ENCODE measurements at regions not wholly inside any gene's neighbourhood (a gene's known extent, or its start where the extent isn't known, plus 50 kb on each side); places are given as distances from the start of the nearest gene placed in this dataset.

DNA sequence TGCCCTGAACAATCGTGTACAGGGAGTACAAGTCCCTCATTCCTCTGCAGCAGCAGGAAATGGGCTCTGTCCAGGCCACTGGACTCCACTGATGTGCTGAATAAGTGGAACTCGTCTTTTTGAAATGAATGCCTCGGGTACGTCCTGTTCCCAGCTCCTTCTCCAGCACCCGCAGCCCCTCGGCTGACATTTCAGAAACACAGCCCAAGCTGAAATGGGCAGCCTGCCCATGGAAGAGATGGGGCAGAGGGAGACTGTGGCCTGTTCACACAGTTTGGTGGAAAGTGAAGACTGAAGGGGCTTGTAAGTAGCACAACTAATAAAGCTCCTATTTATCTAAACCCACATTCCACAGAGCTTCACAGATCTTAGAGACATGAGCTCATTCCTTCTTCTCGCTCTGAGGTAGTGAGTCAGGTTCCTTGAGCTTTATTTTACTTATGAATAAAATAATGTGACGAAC lies 498.6 kb downstream of the TXNL1 start:
- peak; percentile 46 for DNase-seq (ENCODE audit: low read depth)
- peaks cover 31% of the 10 kb centered on the region for H3K4me1 ChIP-seq (ENCODE audit: control insufficient read depth, insufficient read depth, low read length)
- no peaks in the 10 kb centered on the region for H3K27me3 ChIP-seq (replicated peaks; ENCODE audit: control insufficient read depth, insufficient read depth, low read length)
- H3K9ac ChIP-seq (ENCODE audit: low read length): peak overlapping the region; percentile 57
- no peaks in the 10 kb centered on the region for H3K36me3 ChIP-seq (ENCODE audit: control insufficient read depth, insufficient read depth, low read length, severe bottlenecking)
- no peaks in the 10 kb centered on the region for H3K9me3 ChIP-seq (ENCODE audit: control insufficient read depth, low read length)
- H3K4me3 ChIP-seq (ENCODE audit: low read length): no peak overlapping the region

- Histone ChIP-seq H3K36me3 (ENCODE audit: control insufficient read depth, insufficient read depth, low read length, severe bottlenecking) (no peaks in the 10 kb centered on the region), H3K27me3 (replicated peaks; ENCODE audit: control insufficient read depth, insufficient read depth, low read length) (no peaks in the 10 kb centered on the region), H3K9me3 (ENCODE audit: control insufficient read depth, low read length) (no peaks in the 10 kb centered on the region), H3K4me3 (ENCODE audit: low read length) (peak overlapping the region; percentile 1), H3K9ac (ENCODE audit: low read length) (peak overlapping the region; percentile 57), H3K4me1 (ENCODE audit: control insufficient read depth, insufficient read depth, low read length) (peaks cover 31% of the 10 kb centered on the region)
- no peak for DNase-seq (ENCODE audit: low read depth)
Measured at GRCh38 chr18:56139372-56139771, 499.0 kb downstream of the TXNL1 start.

DNA sequence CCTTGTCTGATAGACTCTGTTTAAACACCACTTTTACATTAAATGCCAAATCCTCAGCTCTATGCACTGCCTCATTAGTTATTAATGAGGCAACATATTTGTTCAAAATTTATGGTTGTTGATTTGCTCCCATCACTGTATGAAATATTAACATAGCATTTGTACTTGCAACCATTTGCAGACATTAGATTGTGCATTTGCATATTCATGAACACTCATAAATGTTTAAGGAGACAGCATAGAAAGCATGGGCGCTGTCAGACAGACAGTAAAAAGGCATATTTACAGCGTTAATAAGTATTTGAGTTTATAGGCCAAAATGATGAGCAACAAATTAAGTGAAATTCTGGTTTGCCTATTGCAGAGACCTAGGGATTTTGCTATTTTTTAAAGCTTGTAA lies 502.3 kb downstream of the TXNL1 start:
- peaks cover 21% of the 10 kb centered on the region for H3K4me1 ChIP-seq (ENCODE audit: control insufficient read depth, insufficient read depth, low read length)
- H3K27me3 ChIP-seq (replicated peaks; ENCODE audit: control insufficient read depth, insufficient read depth, low read length): no peaks in the 10 kb centered on the region
- H3K4me3 ChIP-seq (ENCODE audit: low read length): no peak overlapping the region
- H3K36me3 ChIP-seq (ENCODE audit: control insufficient read depth, insufficient read depth, low read length, severe bottlenecking): no peaks in the 10 kb centered on the region
- no peaks in the 10 kb centered on the region for H3K9me3 ChIP-seq (ENCODE audit: control insufficient read depth, low read length)
- no peak overlapping the region for H3K9ac ChIP-seq (ENCODE audit: low read length)
- DNase-seq (ENCODE audit: low read depth): no peak

GRCh38 chr18:56130481-56130880 lies 507.9 kb downstream of the TXNL1 start:
- no peak overlapping the region for H3K4me3 ChIP-seq (ENCODE audit: low read length)
- H3K9ac ChIP-seq (ENCODE audit: low read length): no peak overlapping the region
- DNase-seq (ENCODE audit: low read depth): peak; percentile 22
- no peaks in the 10 kb centered on the region for H3K9me3 ChIP-seq (ENCODE audit: control insufficient read depth, low read length)
- no peaks in the 10 kb centered on the region for H3K36me3 ChIP-seq (ENCODE audit: control insufficient read depth, insufficient read depth, low read length, severe bottlenecking)
- no peaks in the 10 kb centered on the region for H3K27me3 ChIP-seq (replicated peaks; ENCODE audit: control insufficient read depth, insufficient read depth, low read length)
- peaks cover 20% of the 10 kb centered on the region for H3K4me1 ChIP-seq (ENCODE audit: control insufficient read depth, insufficient read depth, low read length)

- Histone ChIP-seq H3K4me3 (ENCODE audit: low read length) (no peak overlapping the region), H3K36me3 (ENCODE audit: control insufficient read depth, insufficient read depth, low read length, severe bottlenecking) (no peaks in the 10 kb centered on the region), H3K27me3 (replicated peaks; ENCODE audit: control insufficient read depth, insufficient read depth, low read length) (no peaks in the 10 kb centered on the region), H3K4me1 (ENCODE audit: control insufficient read depth, insufficient read depth, low read length) (peaks cover 36% of the 10 kb centered on the region), H3K9ac (ENCODE audit: low read length) (no peak overlapping the region), H3K9me3 (ENCODE audit: control insufficient read depth, low read length) (no peaks in the 10 kb centered on the region)
- DNase-seq (ENCODE audit: low read depth): no peak
Measured at GRCh38 chr18:56128153-56128791, 510.1 kb downstream of the TXNL1 start.

GRCh38 chr18:56127322-56128099 lies 510.9 kb downstream of the TXNL1 start:
- no peaks in the 10 kb centered on the region for H3K9me3 ChIP-seq (ENCODE audit: control insufficient read depth, low read length)
- peak overlapping the region; percentile 29 for H3K4me3 ChIP-seq (ENCODE audit: low read length)
- DNase-seq (ENCODE audit: low read depth): peak; percentile 44
- no peaks in the 10 kb centered on the region for H3K27me3 ChIP-seq (replicated peaks; ENCODE audit: control insufficient read depth, insufficient read depth, low read length)
- H3K4me1 ChIP-seq (ENCODE audit: control insufficient read depth, insufficient read depth, low read length): peaks cover 36% of the 10 kb centered on the region
- H3K36me3 ChIP-seq (ENCODE audit: control insufficient read depth, insufficient read depth, low read length, severe bottlenecking): no peaks in the 10 kb centered on the region
- peak overlapping the region; percentile 41 for H3K9ac ChIP-seq (ENCODE audit: low read length)

GRCh38 chr18:56124186-56124585 lies 514.2 kb downstream of the TXNL1 start:
- Histone ChIP-seq H3K4me3 (ENCODE audit: low read length) (no peak overlapping the region), H3K9me3 (ENCODE audit: control insufficient read depth, low read length) (no peaks in the 10 kb centered on the region), H3K36me3 (ENCODE audit: control insufficient read depth, insufficient read depth, low read length, severe bottlenecking) (no peaks in the 10 kb centered on the region), H3K9ac (ENCODE audit: low read length) (no peak overlapping the region), H3K27me3 (replicated peaks; ENCODE audit: control insufficient read depth, insufficient read depth, low read length) (no peaks in the 10 kb centered on the region), H3K4me1 (ENCODE audit: control insufficient read depth, insufficient read depth, low read length) (peaks cover 36% of the 10 kb centered on the region)
- peak; percentile 66 for DNase-seq (ENCODE audit: low read depth)

- H3K36me3 ChIP-seq (ENCODE audit: control insufficient read depth, insufficient read depth, low read length, severe bottlenecking): no peaks in the 10 kb centered on the region
- H3K4me1 ChIP-seq (ENCODE audit: control insufficient read depth, insufficient read depth, low read length): peaks cover 18% of the 10 kb centered on the region
- no peak overlapping the region for H3K4me3 ChIP-seq (ENCODE audit: low read length)
- H3K9ac ChIP-seq (ENCODE audit: low read length): no peak overlapping the region
- no peaks in the 10 kb centered on the region for H3K9me3 ChIP-seq (ENCODE audit: control insufficient read depth, low read length)
- no peak for DNase-seq (ENCODE audit: low read depth)
- H3K27me3 ChIP-seq (replicated peaks; ENCODE audit: control insufficient read depth, insufficient read depth, low read length): no peaks in the 10 kb centered on the region
Measured at GRCh38 chr18:56121669-56122068, 516.7 kb downstream of the TXNL1 start.

- Histone ChIP-seq H3K9me3 (ENCODE audit: control insufficient read depth, low read length) (no peaks in the 10 kb centered on the region), H3K4me3 (ENCODE audit: low read length) (no peak overlapping the region), H3K4me1 (ENCODE audit: control insufficient read depth, insufficient read depth, low read length) (peaks cover 16% of the 10 kb centered on the region), H3K9ac (ENCODE audit: low read length) (no peak overlapping the region), H3K36me3 (ENCODE audit: control insufficient read depth, insufficient read depth, low read length, severe bottlenecking) (no peaks in the 10 kb centered on the region), H3K27me3 (replicated peaks; ENCODE audit: control insufficient read depth, insufficient read depth, low read length) (no peaks in the 10 kb centered on the region)
- no peak for DNase-seq (ENCODE audit: low read depth)
Measured at GRCh38 chr18:56120782-56121181, 517.6 kb downstream of the TXNL1 start.

GRCh38 chr18:56119681-56120080 lies 518.7 kb downstream of the TXNL1 start:
- no peak overlapping the region for H3K9ac ChIP-seq (ENCODE audit: low read length)
- no peak overlapping the region for H3K4me3 ChIP-seq (ENCODE audit: low read length)
- no peak for DNase-seq (ENCODE audit: low read depth)
- no peaks in the 10 kb centered on the region for H3K27me3 ChIP-seq (replicated peaks; ENCODE audit: control insufficient read depth, insufficient read depth, low read length)
- no peaks in the 10 kb centered on the region for H3K9me3 ChIP-seq (ENCODE audit: control insufficient read depth, low read length)
- H3K36me3 ChIP-seq (ENCODE audit: control insufficient read depth, insufficient read depth, low read length, severe bottlenecking): no peaks in the 10 kb centered on the region
- peaks cover 10% of the 10 kb centered on the region for H3K4me1 ChIP-seq (ENCODE audit: control insufficient read depth, insufficient read depth, low read length)

- H3K4me3 ChIP-seq (ENCODE audit: low read length): no peak overlapping the region
Measured at GRCh38 chr18:56118422-56118821, 520.0 kb downstream of the TXNL1 start.

More at GRCh38 chr18:56118422-56118821, 520.0 kb downstream of the TXNL1 start:
- no peaks in the 10 kb centered on the region for H3K27me3 ChIP-seq (replicated peaks; ENCODE audit: control insufficient read depth, insufficient read depth, low read length)
- peaks cover 3% of the 10 kb centered on the region for H3K4me1 ChIP-seq (ENCODE audit: control insufficient read depth, insufficient read depth, low read length)
- DNase-seq (ENCODE audit: low read depth): no peak
- H3K36me3 ChIP-seq (ENCODE audit: control insufficient read depth, insufficient read depth, low read length, severe bottlenecking): no peaks in the 10 kb centered on the region
- H3K9ac ChIP-seq (ENCODE audit: low read length): no peak overlapping the region
- no peaks in the 10 kb centered on the region for H3K9me3 ChIP-seq (ENCODE audit: control insufficient read depth, low read length)

Measured in adipocyte (in vitro differentiated cells).